Keratinocyte (primary cell): ENCODE measurements at regions not wholly inside any gene's neighbourhood (a gene's known extent, or its start where the extent isn't known, plus 50 kb on each side); places are given as distances from the start of the nearest gene placed in this dataset.

Source experiments
- DNase-seq: peaks from one replicate; pipeline ENCODE4 v3.0.0-alpha.2; 2011; ENCODE audit warnings: low read depth, missing footprints, low spot score
- FAIRE-seq: peaks from 2 replicates; lab custom pipeline; 2011; peaks lifted over from hg19 to GRCh38; lab: Jason Lieb, UNC
- H2AFZ ChIP-seq: 2 replicates; pipeline ENCODE4 v1.6.0; 2012; ENCODE audit warnings: low read length, control low read depth, inconsistent platforms; ENCODE audit not compliant: control insufficient read depth
- H3K27ac ChIP-seq: 2 replicates; pipeline ENCODE4 v1.5.1; 2011; ENCODE audit warnings: low read length; ENCODE audit not compliant: control insufficient read depth, insufficient read depth
- H3K27me3 ChIP-seq: 3 replicates; pipeline ENCODE4 v1.6.0; 2011; ENCODE audit warnings: low read length; ENCODE audit not compliant: control insufficient read depth, insufficient read depth; ENCODE audit errors: extremely low read depth
- H3K36me3 ChIP-seq, 2 experiments: 2 replicates in 1 of 2; 3 replicates in 1 of 2; pipeline ENCODE4 v1.5.1; 2011; ENCODE audit warnings: low read length in 2 of 2, mild to moderate bottlenecking in 1 of 2; ENCODE audit not compliant: control insufficient read depth in 2 of 2, insufficient read depth in 2 of 2; ENCODE audit errors: extremely low read depth in 1 of 2
- H3K4me1 ChIP-seq: 3 replicates; pipeline ENCODE4 v1.5.1; 2011; ENCODE audit warnings: low read length; ENCODE audit not compliant: control insufficient read depth, insufficient read depth; ENCODE audit errors: extremely low read depth
- H3K4me2 ChIP-seq: 3 replicates; pipeline ENCODE4 v1.6.0; 2011; ENCODE audit warnings: low read depth, low read length; ENCODE audit not compliant: control insufficient read depth, insufficient read depth; ENCODE audit errors: extremely low read depth
- H3K4me3 ChIP-seq, 3 experiments: fragments of 200-600 bp in 1 of 3; sonication (generic) in 1 of 3; 2 replicates in 2 of 3; 3 replicates in 1 of 3; pipeline ENCODE4 v1.5.1; 2011 to 2016; ENCODE audit warnings: low read length in 3 of 3, mild to moderate bottlenecking in 3 of 3, control low read depth in 2 of 3, inconsistent platforms in 1 of 3, low read depth in 1 of 3, mixed read lengths in 1 of 3, mixed run types in 1 of 3, moderate library complexity in 1 of 3; ENCODE audit not compliant: control insufficient read depth in 2 of 3, insufficient read depth in 2 of 3; ENCODE audit errors: extremely low read depth in 1 of 3
- H3K79me2 ChIP-seq: 2 replicates; pipeline ENCODE4 v1.6.0; 2012; ENCODE audit warnings: low read length; ENCODE audit not compliant: control insufficient read depth, insufficient read depth
- H3K9ac ChIP-seq: 3 replicates; pipeline ENCODE4 v1.6.0; 2011; ENCODE audit warnings: low read length; ENCODE audit not compliant: control insufficient read depth, insufficient read depth; ENCODE audit errors: extremely low read depth
- H3K9me1 ChIP-seq: 3 replicates; pipeline ENCODE4 v1.6.0; 2011; ENCODE audit warnings: low read length; ENCODE audit not compliant: control insufficient read depth, insufficient read depth; ENCODE audit errors: extremely low read depth
- H3K9me3 ChIP-seq: 2 replicates; pipeline ENCODE4 v1.5.1; 2012; ENCODE audit warnings: low read depth, low read length; ENCODE audit not compliant: control insufficient read depth
- H4K20me1 ChIP-seq: 3 replicates; pipeline ENCODE4 v1.6.0; 2011; ENCODE audit warnings: low read length; ENCODE audit not compliant: control insufficient read depth, insufficient read depth; ENCODE audit errors: extremely low read depth
- CTCF ChIP-seq, 3 experiments: IDR thresholded peaks in 1 of 3; conservative IDR thresholded peaks in 1 of 3; optimal IDR thresholded peaks in 1 of 3; 2 replicates in 2 of 3; 3 replicates in 1 of 3; pipeline versions ENCODE3 to v1.5.1; 2011; ENCODE audit warnings: low read length in 3 of 3, mild to moderate bottlenecking in 3 of 3, moderate library complexity in 2 of 3, control low read depth in 1 of 3, inconsistent platforms in 1 of 3; ENCODE audit not compliant: insufficient read depth in 2 of 3; ENCODE audit errors: extremely low read depth in 1 of 3
- EZH2 ChIP-seq: IDR thresholded peaks from one replicate; pipeline ENCODE4 v1.6.1; 2012; ENCODE audit warnings: inconsistent platforms, mild to moderate bottlenecking, low read length, moderate library complexity
- dilution Hi-C: fragments of 300-500 bp; cut with MboI; formaldehyde crosslinking; loops from one replicate; pipeline ENCODE4 v1.7.0; 2020; ENCODE audit warnings: low sequenced_read_pairs; ENCODE audit not compliant: extremely low pct_ligation_motif_present

GRCh38 chr12:5258498-5258897 is 173.4 kb upstream of the NTF3 start:
- dilution Hi-C loops: no loop called here
- Histone ChIP-seq H2AFZ (no peak overlapping the region), H3K4me2 (no peak overlapping the region), H3K27me3 (no peaks in the 10 kb centered on the region), H3K27ac (no peak overlapping the region), H3K4me1 (peaks cover 9% of the 10 kb centered on the region), H3K9ac (no peak overlapping the region), H3K9me3 (no peaks in the 10 kb centered on the region), H3K36me3 (no peaks in the 10 kb centered on the region), H3K79me2 (no peaks in the 10 kb centered on the region), H3K4me3 (no peak overlapping the region), H4K20me1 (no peaks in the 10 kb centered on the region), H3K9me1 (no peaks in the 10 kb centered on the region)
- FAIRE-seq: peak; percentile 43
- TF ChIP-seq CTCF (optimal IDR thresholded peaks at IDR 0.05 in 1 of 3, IDR thresholded peaks at IDR 0.05 in 1 of 3, conservative IDR thresholded peaks at IDR 0.05 in 1 of 3; ENCODE audit: extremely low read depth in 1 of 3, insufficient read depth in 2 of 3, low read length in 3 of 3) (no peak), EZH2 (no peak)
- peak; percentile 5 for DNase-seq

- no peaks in the 10 kb centered on the region for H3K79me2 ChIP-seq
- H3K9me1 ChIP-seq: no peaks in the 10 kb centered on the region
- no peaks in the 10 kb centered on the region for H3K27me3 ChIP-seq
- no peak overlapping the region for H3K4me3 ChIP-seq
- no peak for TF ChIP-seq EZH2
- TF ChIP-seq CTCF (optimal IDR thresholded peaks at IDR 0.05 in 1 of 3, IDR thresholded peaks at IDR 0.05 in 1 of 3, conservative IDR thresholded peaks at IDR 0.05 in 1 of 3; ENCODE audit: extremely low read depth in 1 of 3, insufficient read depth in 2 of 3, low read length in 3 of 3): no peak
- no peak overlapping the region for H3K9ac ChIP-seq
- no peak overlapping the region for H3K27ac ChIP-seq
- no peak for DNase-seq
- H3K36me3 ChIP-seq: no peaks in the 10 kb centered on the region
- no peak overlapping the region for H3K4me2 ChIP-seq
- dilution Hi-C loops: no loop called here
- H3K4me1 ChIP-seq: peaks cover 9% of the 10 kb centered on the region
- no peaks in the 10 kb centered on the region for H3K9me3 ChIP-seq
- H2AFZ ChIP-seq: no peak overlapping the region
- no peak for FAIRE-seq
- H4K20me1 ChIP-seq: no peaks in the 10 kb centered on the region
These were observed 173.0 kb upstream of the NTF3 start for GRCh38 chr12:5258926-5259325.
